ENCODE measurements at regions not wholly inside any gene's neighbourhood (a gene's known extent, or its start where the extent isn't known, plus 50 kb on each side); places are given as distances from the start of the nearest gene placed in this dataset.

- TF ChIP-seq, protein P1, sequence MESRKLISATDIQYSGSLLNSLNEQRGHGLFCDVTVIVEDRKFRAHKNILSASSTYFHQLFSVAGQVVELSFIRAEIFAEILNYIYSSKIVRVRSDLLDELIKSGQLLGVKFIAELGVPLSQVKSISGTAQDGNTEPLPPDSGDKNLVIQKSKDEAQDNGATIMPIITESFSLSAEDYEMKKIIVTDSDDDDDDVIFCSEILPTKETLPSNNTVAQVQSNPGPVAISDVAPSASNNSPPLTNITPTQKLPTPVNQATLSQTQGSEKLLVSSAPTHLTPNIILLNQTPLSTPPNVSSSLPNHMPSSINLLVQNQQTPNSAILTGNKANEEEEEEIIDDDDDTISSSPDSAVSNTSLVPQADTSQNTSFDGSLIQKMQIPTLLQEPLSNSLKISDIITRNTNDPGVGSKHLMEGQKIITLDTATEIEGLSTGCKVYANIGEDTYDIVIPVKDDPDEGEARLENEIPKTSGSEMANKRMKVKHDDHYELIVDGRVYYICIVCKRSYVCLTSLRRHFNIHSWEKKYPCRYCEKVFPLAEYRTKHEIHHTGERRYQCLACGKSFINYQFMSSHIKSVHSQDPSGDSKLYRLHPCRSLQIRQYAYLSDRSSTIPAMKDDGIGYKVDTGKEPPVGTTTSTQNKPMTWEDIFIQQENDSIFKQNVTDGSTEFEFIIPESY (IDR thresholded peaks at IDR 0.05; ENCODE audit: borderline replicate concordance, low read depth) = no peak
- TF ChIP-seq TAF1 (IDR thresholded peaks at IDR 0.05; ENCODE audit: borderline replicate concordance, low read depth, low read length) (no peak), CTCF (IDR thresholded peaks at IDR 0.05) (no peak), POLR2AphosphoS5 (IDR thresholded peaks at IDR 0.05; ENCODE audit: low read depth, low read length) (no peak), RCOR1 (IDR thresholded peaks at IDR 0.05; ENCODE audit: low read length) (no peak)
- TF ChIP-seq, protein P2, sequence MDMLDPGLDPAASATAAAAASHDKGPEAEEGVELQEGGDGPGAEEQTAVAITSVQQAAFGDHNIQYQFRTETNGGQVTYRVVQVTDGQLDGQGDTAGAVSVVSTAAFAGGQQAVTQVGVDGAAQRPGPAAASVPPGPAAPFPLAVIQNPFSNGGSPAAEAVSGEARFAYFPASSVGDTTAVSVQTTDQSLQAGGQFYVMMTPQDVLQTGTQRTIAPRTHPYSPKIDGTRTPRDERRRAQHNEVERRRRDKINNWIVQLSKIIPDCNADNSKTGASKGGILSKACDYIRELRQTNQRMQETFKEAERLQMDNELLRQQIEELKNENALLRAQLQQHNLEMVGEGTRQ (IDR thresholded peaks at IDR 0.05; ENCODE audit: borderline replicate concordance, low read depth, low read length) = no peak
Measured at GRCh38 chr14:47863441-47863840, 188.0 kb upstream of the MDGA2 start.

Data from SK-N-SH (cell line).